ENCODE measurements at regions not wholly inside any gene's neighbourhood (a gene's known extent, or its start where the extent isn't known, plus 50 kb on each side); places are given as distances from the start of the nearest gene placed in this dataset.

DNA sequence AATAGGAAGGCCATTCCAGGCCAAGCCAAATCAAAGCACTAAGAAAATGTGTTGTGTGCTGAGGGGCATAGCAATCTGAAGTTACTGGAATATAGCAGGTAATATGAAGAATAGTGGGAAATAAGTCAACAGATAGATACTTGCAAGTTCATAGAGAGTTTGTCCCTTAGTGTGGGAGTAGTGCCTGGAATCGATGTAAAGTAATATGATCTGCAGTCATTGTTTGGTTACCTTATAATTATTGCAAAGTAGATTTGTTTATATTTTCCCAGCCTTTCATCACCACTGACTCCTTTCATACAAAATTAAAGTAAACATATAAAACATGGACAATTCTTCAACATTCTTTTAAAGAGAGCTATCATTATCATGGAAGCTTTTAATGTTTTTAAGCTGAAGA is 420.9 kb upstream of the NECTIN3 start:
- H3K27me3 Mint-ChIP-seq (ENCODE audit: insufficient read depth), result no peaks in the 10 kb centered on the region
- H3K27me3 ChIP-seq (ENCODE audit: control insufficient read depth, insufficient read depth, low read length, poor library complexity, severe bottlenecking), result no peaks in the 10 kb centered on the region
- H3K4me3 ChIP-seq (ENCODE audit: low read length), result no peak overlapping the region
- no peaks in the 10 kb centered on the region for H3K9me3 Mint-ChIP-seq
- peaks cover 3% of the 10 kb centered on the region for H3K9me3 ChIP-seq (ENCODE audit: control insufficient read depth, low read length)
- H3K36me3 Mint-ChIP-seq (ENCODE audit: low read depth), result no peaks in the 10 kb centered on the region
- peaks cover 7% of the 10 kb centered on the region for H3K4me1 Mint-ChIP-seq
- H3K4me1 ChIP-seq (ENCODE audit: control insufficient read depth, insufficient read depth, low read length), result no peaks in the 10 kb centered on the region
- H3K27ac Mint-ChIP-seq, result no peak overlapping the region
- TF ChIP-seq, protein P1, sequence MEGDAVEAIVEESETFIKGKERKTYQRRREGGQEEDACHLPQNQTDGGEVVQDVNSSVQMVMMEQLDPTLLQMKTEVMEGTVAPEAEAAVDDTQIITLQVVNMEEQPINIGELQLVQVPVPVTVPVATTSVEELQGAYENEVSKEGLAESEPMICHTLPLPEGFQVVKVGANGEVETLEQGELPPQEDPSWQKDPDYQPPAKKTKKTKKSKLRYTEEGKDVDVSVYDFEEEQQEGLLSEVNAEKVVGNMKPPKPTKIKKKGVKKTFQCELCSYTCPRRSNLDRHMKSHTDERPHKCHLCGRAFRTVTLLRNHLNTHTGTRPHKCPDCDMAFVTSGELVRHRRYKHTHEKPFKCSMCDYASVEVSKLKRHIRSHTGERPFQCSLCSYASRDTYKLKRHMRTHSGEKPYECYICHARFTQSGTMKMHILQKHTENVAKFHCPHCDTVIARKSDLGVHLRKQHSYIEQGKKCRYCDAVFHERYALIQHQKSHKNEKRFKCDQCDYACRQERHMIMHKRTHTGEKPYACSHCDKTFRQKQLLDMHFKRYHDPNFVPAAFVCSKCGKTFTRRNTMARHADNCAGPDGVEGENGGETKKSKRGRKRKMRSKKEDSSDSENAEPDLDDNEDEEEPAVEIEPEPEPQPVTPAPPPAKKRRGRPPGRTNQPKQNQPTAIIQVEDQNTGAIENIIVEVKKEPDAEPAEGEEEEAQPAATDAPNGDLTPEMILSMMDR (conservative IDR thresholded peaks at IDR 0.05), result no peak
- no peak for DNase-seq
- H3K4me3 Mint-ChIP-seq, result no peak overlapping the region
- no peak overlapping the region for H3K27ac ChIP-seq (ENCODE audit: low read depth, low read length)
- H3K36me3 ChIP-seq (ENCODE audit: control insufficient read depth, insufficient read depth, low read length), result no peaks in the 10 kb centered on the region
- no peak overlapping the region for H3K9ac ChIP-seq (ENCODE audit: extremely low read depth, low read length, poor library complexity, severe bottlenecking)
- WGBS, 2 experiments (ENCODE audit: insufficient coverage in 1 of 2, insufficient read length in 1 of 2), result 88% methylated on average over 1 of the region's 1 CpG; no CpG with 5 or more reads in 1 of the 2 experiments

- no peaks in the 10 kb centered on the region for H3K9me3 ChIP-seq (ENCODE audit: control insufficient read depth, low read length)
- no peak overlapping the region for H3K27ac ChIP-seq (ENCODE audit: low read depth, low read length)
- peaks cover 7% of the 10 kb centered on the region for H3K4me1 Mint-ChIP-seq
- H3K36me3 Mint-ChIP-seq (ENCODE audit: low read depth), result no peaks in the 10 kb centered on the region
- DNase-seq, result no peak
- H3K4me3 Mint-ChIP-seq, result no peak overlapping the region
- H3K27me3 ChIP-seq (ENCODE audit: control insufficient read depth, insufficient read depth, low read length, poor library complexity, severe bottlenecking), result no peaks in the 10 kb centered on the region
- no peaks in the 10 kb centered on the region for H3K27me3 Mint-ChIP-seq (ENCODE audit: insufficient read depth)
- no peaks in the 10 kb centered on the region for H3K4me1 ChIP-seq (ENCODE audit: control insufficient read depth, insufficient read depth, low read length)
- H3K36me3 ChIP-seq (ENCODE audit: control insufficient read depth, insufficient read depth, low read length), result no peaks in the 10 kb centered on the region
- TF ChIP-seq, protein P1 (conservative IDR thresholded peaks at IDR 0.05), result no peak
- 90% methylated on average over 3 of the region's 3 CpGs for WGBS, 2 experiments (ENCODE audit: insufficient coverage in 1 of 2, insufficient read length in 1 of 2)
- no peak overlapping the region for H3K9ac ChIP-seq (ENCODE audit: extremely low read depth, low read length, poor library complexity, severe bottlenecking)
- no peak overlapping the region for H3K27ac Mint-ChIP-seq
- no peak overlapping the region for H3K4me3 ChIP-seq (ENCODE audit: low read length)
- H3K9me3 Mint-ChIP-seq, result no peaks in the 10 kb centered on the region
Measured at GRCh38 chr3:110654843-110655502, 416.6 kb upstream of the NECTIN3 start.

- Histone ChIP-seq H3K9me3 (ENCODE audit: control insufficient read depth, low read length) (no peaks in the 10 kb centered on the region), H3K27ac (ENCODE audit: low read depth, low read length) (no peak overlapping the region), H3K4me3 (ENCODE audit: low read length) (no peak overlapping the region), H3K36me3 (ENCODE audit: control insufficient read depth, insufficient read depth, low read length) (no peaks in the 10 kb centered on the region), H3K27me3 (ENCODE audit: control insufficient read depth, insufficient read depth, low read length, poor library complexity, severe bottlenecking) (no peaks in the 10 kb centered on the region), H3K4me1 (ENCODE audit: control insufficient read depth, insufficient read depth, low read length) (no peaks in the 10 kb centered on the region), H3K9ac (ENCODE audit: extremely low read depth, low read length, poor library complexity, severe bottlenecking) (no peak overlapping the region)
- DNase-seq, result no peak
- Mint-ChIP-seq H3K4me3 (no peak overlapping the region), H3K27ac (no peak overlapping the region), H3K36me3 (ENCODE audit: low read depth) (no peaks in the 10 kb centered on the region), H3K4me1 (peaks cover 6% of the 10 kb centered on the region), H3K9me3 (no peaks in the 10 kb centered on the region), H3K27me3 (ENCODE audit: insufficient read depth) (no peaks in the 10 kb centered on the region)
- 90 to 92% methylated on average over 3 of the region's 3 CpGs for WGBS, 2 experiments (ENCODE audit: insufficient coverage in 1 of 2, insufficient read length in 1 of 2)
- TF ChIP-seq, protein P1 (conservative IDR thresholded peaks at IDR 0.05), result no peak
Measured at GRCh38 chr3:110656394-110657025, 415.1 kb upstream of the NECTIN3 start.

Data from endodermal cell (in vitro differentiated cells).